NT2/D1 (cell line): ENCODE measurements at regions not wholly inside any gene's neighbourhood (a gene's known extent, or its start where the extent isn't known, plus 50 kb on each side); places are given as distances from the start of the nearest gene placed in this dataset.

Experiments used
- SUZ12 ChIP-seq: IDR thresholded peaks from 2 replicates; pipeline ENCODE4 v1.6.1; 2011; ENCODE audit not compliant: insufficient read length, insufficient read depth; ENCODE audit errors: extremely low read depth
- YY1 ChIP-seq: IDR thresholded peaks from 2 replicates; pipeline ENCODE4 v1.6.1; 2011; ENCODE audit not compliant: insufficient read length, insufficient read depth
- ZNF274 ChIP-seq: IDR thresholded peaks from 2 replicates; pipeline ENCODE4 v1.6.1; 2011; ENCODE audit warnings: mild to moderate bottlenecking, low read depth, low read length

GRCh38 chr11:134751031-134751585 lies 339.1 kb upstream of the B3GAT1 start:
- TF ChIP-seq SUZ12 (no peak), ZNF274 (no peak), YY1 (no peak)
